ENCODE measurements at regions not wholly inside any gene's neighbourhood (a gene's known extent, or its start where the extent isn't known, plus 50 kb on each side); places are given as distances from the start of the nearest gene placed in this dataset.

DNA sequence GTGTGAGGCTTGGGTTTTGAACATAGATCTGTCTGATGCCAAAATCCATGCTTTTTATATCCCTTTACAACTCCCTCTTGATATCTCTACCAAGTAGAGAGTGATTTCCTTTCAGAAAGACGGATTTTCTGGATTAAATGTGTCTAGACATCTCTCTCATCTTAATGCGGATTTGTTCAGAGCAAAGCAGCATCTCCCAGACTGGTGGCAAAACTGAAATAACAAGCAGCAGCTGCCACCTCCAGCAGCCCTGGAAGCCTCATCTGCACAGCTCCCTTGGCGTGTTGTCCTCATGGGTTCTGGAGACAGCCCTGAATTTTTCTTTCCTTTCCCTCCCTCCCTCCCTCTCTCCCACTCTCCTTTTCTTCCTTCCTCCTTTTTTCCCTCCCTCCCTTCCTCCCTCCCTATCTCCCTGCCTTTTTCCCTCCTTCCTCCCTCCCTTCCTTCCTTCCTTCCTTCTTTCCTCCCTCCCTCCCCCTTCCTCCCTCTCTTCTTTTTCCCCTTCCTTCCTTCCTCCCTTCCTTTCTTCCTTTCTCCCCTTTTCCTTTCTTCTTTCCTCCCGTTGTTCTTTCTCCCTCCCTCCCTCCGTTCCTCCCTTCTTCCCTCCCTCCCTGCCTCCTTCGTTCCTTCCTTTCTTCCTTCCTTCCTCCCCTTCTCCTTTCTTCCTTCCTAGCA lies 639.9 kb downstream of the TYW1 start:
- TF ChIP-seq CTCF (IDR thresholded peaks at IDR 0.05): no peak

GRCh38 chr7:67637023-67637358 lies 640.4 kb downstream of the TYW1 start:
- peak; percentile 25; the same call in 1 of the 2 replicates for TF ChIP-seq CTCF (IDR thresholded peaks at IDR 0.05)

GRCh38 chr7:67644151-67644550 lies 647.5 kb downstream of the TYW1 start:
- no peak for TF ChIP-seq CTCF (IDR thresholded peaks at IDR 0.05)

DNA sequence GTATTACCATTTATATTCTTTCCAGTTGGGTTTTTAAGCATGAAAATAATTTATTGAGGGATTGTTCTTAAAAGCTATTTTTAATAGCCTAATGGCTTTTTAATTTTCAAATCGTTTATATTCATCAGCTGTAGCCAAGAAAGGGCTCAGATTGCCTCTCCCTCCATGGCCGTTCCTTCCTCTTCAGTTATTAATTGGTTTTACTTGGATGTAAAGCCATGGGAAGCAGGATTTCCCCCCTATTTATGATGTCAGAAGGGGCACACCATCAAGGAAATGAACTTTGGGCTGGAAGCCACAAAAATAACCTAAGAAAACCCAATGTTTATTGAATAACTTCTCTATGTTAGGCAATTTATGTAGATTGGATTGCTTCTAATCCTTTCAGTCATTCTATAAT lies 656.3 kb downstream of the TYW1 start:
- TF ChIP-seq CTCF (IDR thresholded peaks at IDR 0.05): no peak

DNA sequence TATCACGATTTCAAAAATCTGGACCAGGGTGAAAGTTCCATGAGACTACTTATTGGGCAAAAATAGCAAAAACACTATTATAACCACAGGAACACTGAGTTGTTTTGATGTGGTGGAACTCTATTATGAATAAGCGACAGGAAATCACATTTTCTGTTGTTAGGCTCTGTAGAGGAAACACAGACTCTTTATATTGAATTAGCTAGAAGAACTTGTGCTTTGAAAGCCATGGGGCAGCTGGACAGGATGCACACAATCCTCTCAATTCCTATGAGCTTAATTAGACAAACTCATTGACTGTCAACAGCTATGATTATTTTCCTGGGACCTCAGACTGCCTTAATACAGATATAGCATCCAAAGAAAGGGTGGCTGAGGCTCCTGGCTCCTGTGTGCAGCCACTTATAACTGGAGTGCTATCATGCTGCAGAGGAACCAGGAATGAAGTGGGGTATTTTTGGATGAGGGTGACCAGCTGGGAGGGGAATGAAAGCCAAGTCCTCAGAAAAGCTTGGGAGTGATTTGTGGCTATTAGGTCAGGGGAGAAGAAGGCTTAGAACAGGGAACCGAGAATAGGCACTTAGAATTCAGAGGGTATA lies 657.3 kb downstream of the TYW1 start:
- no peak for TF ChIP-seq CTCF (IDR thresholded peaks at IDR 0.05)

- TF ChIP-seq CTCF (IDR thresholded peaks at IDR 0.05): no peak
These were observed 658.0 kb downstream of the TYW1 start for GRCh38 chr7:67654642-67655041.

DNA sequence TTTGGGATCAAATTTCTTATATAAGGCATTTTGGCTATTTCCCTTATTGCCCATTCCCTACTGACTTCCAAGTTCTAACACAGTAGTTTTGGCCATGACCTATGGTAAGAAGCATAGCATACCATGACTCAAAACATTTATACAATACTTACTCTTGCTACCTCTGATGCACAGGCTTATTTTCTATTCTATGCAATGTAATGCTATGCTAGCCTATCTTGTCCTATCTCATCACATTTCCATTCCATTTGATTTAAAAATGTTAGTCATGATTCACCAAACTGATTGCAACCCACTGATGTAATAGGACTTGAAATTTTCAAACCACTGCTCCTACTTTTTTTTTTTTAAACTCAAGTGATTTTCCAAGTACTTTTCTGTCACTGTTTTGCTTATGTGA lies 658.5 kb downstream of the TYW1 start:
- no peak for TF ChIP-seq CTCF (IDR thresholded peaks at IDR 0.05)

DNA sequence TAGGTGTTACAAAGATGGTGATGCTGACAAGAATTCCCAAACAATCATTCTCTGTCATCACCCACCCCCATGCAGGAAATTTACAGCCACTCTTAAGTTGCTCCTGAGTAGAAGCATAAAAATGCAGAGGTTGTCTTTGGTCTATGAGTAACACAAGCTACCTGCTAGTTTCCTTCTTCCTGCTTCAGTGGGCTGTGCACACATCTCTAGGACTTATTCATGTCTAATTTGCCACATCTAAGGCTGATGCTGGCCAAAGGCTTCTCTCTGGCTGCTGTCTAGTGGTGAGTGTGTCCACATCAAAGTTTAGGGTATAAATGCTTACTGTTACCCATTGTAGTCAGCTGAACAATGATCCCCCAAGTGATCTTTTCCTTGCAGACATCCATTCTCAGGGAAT lies 662.5 kb downstream of the TYW1 start:
- no peak for TF ChIP-seq CTCF (IDR thresholded peaks at IDR 0.05)
